ENCODE measurements at regions not wholly inside any gene's neighbourhood (a gene's known extent, or its start where the extent isn't known, plus 50 kb on each side); places are given as distances from the start of the nearest gene placed in this dataset.

- DNase-seq (ENCODE audit: low read depth in 2 of 3, low spot score in 1 of 3) = peak in 2 of 3 donors; percentile 39 to 48
These were observed 196.4 kb upstream of the FOXN3 start for GRCh38 chr14:89613260-89614008.

- no peak for DNase-seq (ENCODE audit: low read depth in 2 of 3, low spot score in 1 of 3)
These were observed 192.6 kb upstream of the FOXN3 start for GRCh38 chr14:89609500-89610100.

GRCh38 chr14:89607453-89607852 is 190.4 kb upstream of the FOXN3 start:
- DNase-seq (ENCODE audit: low read depth in 2 of 3, low spot score in 1 of 3) = no peak

- DNase-seq (ENCODE audit: low read depth in 2 of 3, low spot score in 1 of 3) = no peak
These were observed 187.0 kb upstream of the FOXN3 start for GRCh38 chr14:89603938-89604480.

- DNase-seq (ENCODE audit: low read depth in 2 of 3, low spot score in 1 of 3) = no peak
These were observed 184.2 kb upstream of the FOXN3 start for GRCh38 chr14:89600950-89601826.

GRCh38 chr14:89600029-89600428 is 183.0 kb upstream of the FOXN3 start:
- no peak for DNase-seq (ENCODE audit: low read depth in 2 of 3, low spot score in 1 of 3)

- DNase-seq (ENCODE audit: low read depth in 2 of 3, low spot score in 1 of 3) = no peak
These were observed 181.6 kb upstream of the FOXN3 start for GRCh38 chr14:89598548-89599186.

- DNase-seq (ENCODE audit: low read depth in 2 of 3, low spot score in 1 of 3) = no peak
These were observed 175.9 kb upstream of the FOXN3 start for GRCh38 chr14:89592961-89593360.

GRCh38 chr14:89589400-89590118 is 172.5 kb upstream of the FOXN3 start:
- no peak for DNase-seq (ENCODE audit: low read depth in 2 of 3, low spot score in 1 of 3)

- no peak for DNase-seq (ENCODE audit: low read depth in 2 of 3, low spot score in 1 of 3)
These were observed 171.8 kb upstream of the FOXN3 start for GRCh38 chr14:89588840-89589296.

- DNase-seq (ENCODE audit: low read depth in 2 of 3, low spot score in 1 of 3) = no peak
These were observed 171.0 kb upstream of the FOXN3 start for GRCh38 chr14:89588016-89588415.

GRCh38 chr14:89587136-89587420 is 170.0 kb upstream of the FOXN3 start:
- DNase-seq (ENCODE audit: low read depth in 2 of 3, low spot score in 1 of 3) = no peak

GRCh38 chr14:89586258-89587135 is 169.5 kb upstream of the FOXN3 start:
- peak in 1 of 3 donors; percentile 12 for DNase-seq (ENCODE audit: low read depth in 2 of 3, low spot score in 1 of 3)

- DNase-seq (ENCODE audit: low read depth in 2 of 3, low spot score in 1 of 3) = no peak
These were observed 161.1 kb upstream of the FOXN3 start for GRCh38 chr14:89578156-89578555.

GRCh38 chr14:89576960-89577359 is 159.9 kb upstream of the FOXN3 start:
- DNase-seq (ENCODE audit: low read depth in 2 of 3, low spot score in 1 of 3) = no peak

- no peak for DNase-seq (ENCODE audit: low read depth in 2 of 3, low spot score in 1 of 3)
These were observed 159.3 kb upstream of the FOXN3 start for GRCh38 chr14:89576145-89576927.

GRCh38 chr14:89575386-89576061 is 158.5 kb upstream of the FOXN3 start:
- no peak for DNase-seq (ENCODE audit: low read depth in 2 of 3, low spot score in 1 of 3)

GRCh38 chr14:89574420-89574819 is 157.4 kb upstream of the FOXN3 start:
- no peak for DNase-seq (ENCODE audit: low read depth in 2 of 3, low spot score in 1 of 3)

- no peak for DNase-seq (ENCODE audit: low read depth in 2 of 3, low spot score in 1 of 3)
These were observed 156.3 kb upstream of the FOXN3 start for GRCh38 chr14:89573399-89573657.

Measured in stimulated activated CD4-positive, alpha-beta T cell treated with anti-CD3 and anti-CD28 coated beads, Interleukin-12 subunit alpha, Interleukin-12 subunit beta, amount 100 ng/mL, for 48 hours (primary cell).